DND-41 (cell line): ENCODE measurements at regions not wholly inside any gene's neighbourhood (a gene's known extent, or its start where the extent isn't known, plus 50 kb on each side); places are given as distances from the start of the nearest gene placed in this dataset.

ENCODE experiments used
- EZH2 ChIP-seq: IDR thresholded peaks from 3 replicates; pipeline ENCODE4 v1.6.1; 2012; ENCODE audit warnings: borderline replicate concordance, low read depth, mild to moderate bottlenecking, moderate library complexity, low read length, inconsistent platforms; ENCODE audit not compliant: severe bottlenecking
- TF ChIP-seq, protein P1 (sequence below): IDR thresholded peaks from 2 replicates; pipeline ENCODE4 v1.5.1; 2012; ENCODE audit warnings: borderline replicate concordance, low read length, moderate library complexity, mild to moderate bottlenecking; ENCODE audit not compliant: poor library complexity, severe bottlenecking; ENCODE audit errors: extremely low read depth

DNA sequence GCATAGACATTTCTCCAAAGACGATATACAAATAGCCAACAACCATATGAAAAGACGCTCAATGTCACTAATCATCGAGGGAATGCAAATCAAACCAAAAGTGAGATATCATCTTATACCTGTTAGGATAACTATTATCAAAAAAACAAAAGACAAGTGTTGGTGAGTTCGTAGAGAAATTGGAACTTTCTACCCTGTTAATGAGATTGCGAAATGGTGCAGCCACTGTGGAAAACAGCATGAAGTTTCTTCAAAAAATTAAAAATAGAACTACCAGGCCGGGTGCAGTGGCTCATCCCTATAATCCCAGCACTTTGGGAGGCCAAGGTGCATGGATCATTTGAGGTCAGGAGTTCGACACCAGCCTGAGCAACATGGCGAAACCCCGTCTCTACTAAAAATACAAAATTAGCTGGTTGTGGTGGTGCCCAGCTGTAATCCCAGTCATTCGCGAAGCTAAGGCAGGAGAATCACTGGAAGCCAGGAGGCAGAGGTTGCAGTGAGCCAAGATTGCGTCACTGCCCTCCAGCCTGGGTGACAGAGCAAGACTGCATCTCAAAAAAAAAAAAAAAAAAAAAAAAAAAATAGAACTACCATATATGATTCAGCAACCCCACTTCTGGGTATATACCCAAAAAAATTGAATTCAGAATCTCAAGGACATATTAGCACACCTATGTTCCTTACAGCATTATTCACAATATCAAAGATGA is 170.0 kb upstream of the ZNF184 start:
- TF ChIP-seq, protein P1, sequence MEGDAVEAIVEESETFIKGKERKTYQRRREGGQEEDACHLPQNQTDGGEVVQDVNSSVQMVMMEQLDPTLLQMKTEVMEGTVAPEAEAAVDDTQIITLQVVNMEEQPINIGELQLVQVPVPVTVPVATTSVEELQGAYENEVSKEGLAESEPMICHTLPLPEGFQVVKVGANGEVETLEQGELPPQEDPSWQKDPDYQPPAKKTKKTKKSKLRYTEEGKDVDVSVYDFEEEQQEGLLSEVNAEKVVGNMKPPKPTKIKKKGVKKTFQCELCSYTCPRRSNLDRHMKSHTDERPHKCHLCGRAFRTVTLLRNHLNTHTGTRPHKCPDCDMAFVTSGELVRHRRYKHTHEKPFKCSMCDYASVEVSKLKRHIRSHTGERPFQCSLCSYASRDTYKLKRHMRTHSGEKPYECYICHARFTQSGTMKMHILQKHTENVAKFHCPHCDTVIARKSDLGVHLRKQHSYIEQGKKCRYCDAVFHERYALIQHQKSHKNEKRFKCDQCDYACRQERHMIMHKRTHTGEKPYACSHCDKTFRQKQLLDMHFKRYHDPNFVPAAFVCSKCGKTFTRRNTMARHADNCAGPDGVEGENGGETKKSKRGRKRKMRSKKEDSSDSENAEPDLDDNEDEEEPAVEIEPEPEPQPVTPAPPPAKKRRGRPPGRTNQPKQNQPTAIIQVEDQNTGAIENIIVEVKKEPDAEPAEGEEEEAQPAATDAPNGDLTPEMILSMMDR = no peak
- no peak for TF ChIP-seq EZH2
